PFSK-1 (cell line): ENCODE measurements at regions not wholly inside any gene's neighbourhood (a gene's known extent, or its start where the extent isn't known, plus 50 kb on each side); places are given as distances from the start of the nearest gene placed in this dataset.

ENCODE experiments used
- FOXP2 ChIP-seq: optimal IDR thresholded peaks from 2 replicates; pipeline ENCODE3; 2011; ENCODE audit warnings: borderline replicate concordance, control low read depth, inconsistent platforms; ENCODE audit not compliant: insufficient read depth; ENCODE audit errors: extremely low read length, extremely low read depth
- POLR2AphosphoS5 ChIP-seq: IDR thresholded peaks from 2 replicates; pipeline ENCODE4 v1.6.1; 2012; ENCODE audit warnings: low read depth, mild to moderate bottlenecking, control low read depth, low read length, moderate library complexity
- REST ChIP-seq, 2 experiments: IDR thresholded peaks; 2 replicates each; pipeline versions ENCODE4 v1.6.1 to v1.8.0; 2011 to 2012; ENCODE audit warnings: low read depth in 2 of 2, low read length in 2 of 2, control low read depth in 1 of 2, inconsistent platforms in 1 of 2, mild to moderate bottlenecking in 1 of 2, moderate library complexity in 1 of 2; ENCODE audit not compliant: insufficient read depth in 1 of 2
- SIN3A ChIP-seq: IDR thresholded peaks from 2 replicates; pipeline ENCODE4 v1.6.1; 2012; ENCODE audit warnings: mild to moderate bottlenecking, low read length, moderate library complexity, borderline replicate concordance; ENCODE audit not compliant: insufficient read depth
- TAF1 ChIP-seq: IDR thresholded peaks from 2 replicates; pipeline ENCODE4 v1.6.1; 2012; ENCODE audit warnings: low read length, control low read depth, borderline replicate concordance; ENCODE audit not compliant: insufficient read depth

DNA sequence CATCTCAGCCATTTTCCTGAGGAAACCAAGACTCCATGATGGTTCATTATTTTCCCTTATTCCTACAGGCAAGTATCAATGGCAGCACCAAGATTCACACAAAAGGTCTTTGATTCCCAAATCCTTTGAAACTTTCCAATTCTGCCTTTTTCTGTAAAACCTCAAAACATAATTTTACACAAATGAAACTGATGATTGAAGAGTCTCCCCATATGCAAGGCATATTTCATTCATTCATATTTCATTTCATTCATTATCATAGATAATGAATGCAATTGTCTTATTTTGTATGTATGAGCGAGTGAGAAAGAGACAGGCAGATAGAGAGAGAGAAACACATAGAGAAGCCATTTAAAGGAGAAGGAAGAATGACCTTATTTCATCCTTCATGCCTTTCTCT, 172.8 kb downstream of the BTG1 start:
- TF ChIP-seq POLR2AphosphoS5 (no peak), SIN3A (no peak), FOXP2 (no peak), REST (IDR thresholded peaks at IDR 0.05; ENCODE audit: insufficient read depth in 1 of 2, low read depth in 2 of 2, low read length in 2 of 2) (no peak), TAF1 (no peak)

GRCh38 chr12:91968777-91969171, 176.9 kb downstream of the BTG1 start:
- no peak for TF ChIP-seq SIN3A
- no peak for TF ChIP-seq POLR2AphosphoS5
- TF ChIP-seq REST (IDR thresholded peaks at IDR 0.05; ENCODE audit: insufficient read depth in 1 of 2, low read depth in 2 of 2, low read length in 2 of 2): no peak
- TF ChIP-seq FOXP2: no peak
- TF ChIP-seq TAF1: no peak

DNA sequence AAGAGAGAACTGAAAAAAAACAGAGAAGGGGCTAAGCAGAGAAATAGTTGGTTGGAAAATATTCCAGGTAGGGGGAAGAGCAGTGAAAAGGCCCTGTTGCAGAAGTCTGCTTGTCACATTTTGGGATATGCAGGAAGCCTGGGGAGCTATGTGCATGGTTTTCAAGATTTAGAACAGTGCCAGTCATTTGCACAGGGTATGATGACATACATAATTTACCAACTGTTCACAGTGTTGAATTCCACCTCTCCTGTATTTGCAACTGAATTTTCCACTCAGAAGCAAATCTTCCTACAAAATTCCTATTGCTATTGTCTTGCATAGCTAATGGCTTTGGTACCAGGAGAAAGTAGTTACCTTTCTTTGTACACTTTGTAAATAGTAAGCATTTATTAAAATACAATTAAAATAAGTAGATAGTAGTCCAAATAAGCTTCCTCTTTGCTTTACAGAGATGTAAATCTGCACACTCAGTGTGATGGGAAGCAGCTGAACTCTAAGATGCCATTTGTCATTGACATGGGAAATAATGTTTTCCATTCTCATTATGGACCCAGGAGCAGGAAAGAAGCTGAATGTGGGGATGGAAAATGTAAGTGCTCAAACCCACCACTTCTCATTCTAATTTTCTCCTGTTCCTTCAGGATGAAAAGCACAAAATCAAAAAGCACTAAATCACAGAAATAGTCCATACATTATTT, 177.4 kb downstream of the BTG1 start:
- TF ChIP-seq REST (IDR thresholded peaks at IDR 0.05; ENCODE audit: insufficient read depth in 1 of 2, low read depth in 2 of 2, low read length in 2 of 2): no peak

DNA sequence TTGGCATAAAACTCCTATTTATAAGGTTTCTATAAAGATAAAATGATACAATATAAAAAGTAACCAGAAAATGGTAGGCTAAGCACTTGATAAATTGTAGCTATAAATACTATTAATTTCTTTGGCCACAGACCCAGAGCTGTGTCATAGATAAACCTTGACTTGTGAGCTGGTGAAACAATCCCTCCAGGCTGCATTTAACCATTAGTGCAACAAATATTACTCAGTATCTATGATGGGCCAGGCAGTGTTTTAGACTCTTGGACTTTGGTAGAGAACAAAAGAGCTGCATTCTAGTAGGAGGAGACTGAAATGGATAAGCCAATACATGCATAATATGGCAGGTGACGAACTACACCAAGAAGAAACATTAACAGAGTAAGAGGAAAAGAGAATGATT, 178.1 kb downstream of the BTG1 start:
- TF ChIP-seq SIN3A (no peak), FOXP2 (no peak), POLR2AphosphoS5 (no peak), REST (IDR thresholded peaks at IDR 0.05; ENCODE audit: insufficient read depth in 1 of 2, low read depth in 2 of 2, low read length in 2 of 2) (no peak), TAF1 (no peak)

GRCh38 chr12:91965781-91966180, 179.9 kb downstream of the BTG1 start:
- TF ChIP-seq POLR2AphosphoS5: no peak
- TF ChIP-seq REST (IDR thresholded peaks at IDR 0.05; ENCODE audit: insufficient read depth in 1 of 2, low read depth in 2 of 2, low read length in 2 of 2): no peak
- no peak for TF ChIP-seq SIN3A
- no peak for TF ChIP-seq FOXP2
- TF ChIP-seq TAF1: no peak
